IMR-90 (cell line): ENCODE measurements at regions not wholly inside any gene's neighbourhood (a gene's known extent, or its start where the extent isn't known, plus 50 kb on each side); places are given as distances from the start of the nearest gene placed in this dataset.

ENCODE experiments used
- ATAC-seq: fragments of 200-7000 bp; cut with Tn5 transposase; 2 replicates; pipeline ENCODE4 v1.9.1; 2020; ENCODE audit warnings: low read depth, mild to moderate bottlenecking, moderate library complexity
- BruUV-seq: library from RNA; stranded (reverse); fragments of 400-500 nt; replicated peaks from 2 replicates; lab custom pipeline; 2021; lab: Mats Ljungman, UMichigan
- CTCF ChIA-PET: fragments of 300-600 bp; formaldehyde crosslinking; extraction: SDS; loops from one replicate; lab custom pipeline; 2021; ENCODE audit warnings: antibody characterized with exemption; lab: Yijun Ruan, JAX
- POLR2A ChIA-PET: fragments of 300-600 bp; sonication (Branson Sonifier 250); formaldehyde crosslinking; loops from one replicate; lab custom pipeline; 2022; ENCODE audit warnings: antibody characterized with exemption; ENCODE audit not compliant: unreplicated experiment; lab: Charles Lee
- DNase-seq: peaks from one replicate; pipeline ENCODE4 v3.0.0; 2013
- H2AFZ ChIP-seq: replicated peaks from 2 replicates; pipeline ENCODE3; 2013; ENCODE audit warnings: low read length, mild to moderate bottlenecking; ENCODE audit not compliant: poor library complexity
- H2AK5ac ChIP-seq: 2 replicates; pipeline ENCODE4 v1.6.1; 2013; ENCODE audit warnings: low read depth, low read length, inconsistent platforms
- H2AK9ac ChIP-seq: replicated peaks from 2 replicates; pipeline ENCODE3; 2013; ENCODE audit warnings: mild to moderate bottlenecking, low read depth, low read length, moderate library complexity; ENCODE audit not compliant: poor library complexity
- H2BK120ac ChIP-seq: 2 replicates; pipeline ENCODE4 v1.6.1; 2013; ENCODE audit warnings: low read depth, low read length, inconsistent platforms
- H2BK15ac ChIP-seq: 3 replicates; pipeline ENCODE4 v1.6.1; 2013; ENCODE audit warnings: low read depth, low read length, inconsistent platforms
- H2BK20ac ChIP-seq: 2 replicates; pipeline ENCODE4 v1.6.1; 2013; ENCODE audit warnings: low read depth, mild to moderate bottlenecking, inconsistent platforms, low read length, moderate library complexity
- H2BK5ac ChIP-seq: 2 replicates; pipeline ENCODE4 v1.6.1; 2013; ENCODE audit warnings: mild to moderate bottlenecking, low read depth, low read length, inconsistent platforms; ENCODE audit not compliant: poor library complexity, severe bottlenecking
- H3K14ac ChIP-seq: replicated peaks from 2 replicates; pipeline ENCODE4 v1.6.1; 2013; ENCODE audit warnings: low read depth, low read length, inconsistent platforms
- H3K18ac ChIP-seq: 2 replicates; pipeline ENCODE4 v1.6.1; 2013; ENCODE audit warnings: low read depth, low read length, control low read depth
- H3K23ac ChIP-seq: 2 replicates; pipeline ENCODE4 v1.6.1; 2013; ENCODE audit warnings: low read depth, low read length, inconsistent platforms
- H3K27ac ChIP-seq: 2 replicates; pipeline ENCODE4 v1.5.1; 2013; ENCODE audit warnings: mild to moderate bottlenecking, control low read depth, low read length; ENCODE audit not compliant: insufficient read depth
- H3K27me3 ChIP-seq: 2 replicates; pipeline ENCODE4 v1.6.1; 2013; ENCODE audit warnings: low read length; ENCODE audit not compliant: control insufficient read depth, insufficient read depth
- H3K36me3 ChIP-seq: 2 replicates; pipeline ENCODE4 v1.6.1; 2013; ENCODE audit warnings: low read length, mixed read lengths; ENCODE audit not compliant: control insufficient read depth, insufficient read depth
- H3K4ac ChIP-seq: 2 replicates; pipeline ENCODE4 v1.6.1; 2013; ENCODE audit warnings: low read depth, low read length, inconsistent platforms
- H3K4me1 ChIP-seq: 2 replicates; pipeline ENCODE4 v1.6.1; 2013; ENCODE audit warnings: low read length, mixed read lengths; ENCODE audit not compliant: control insufficient read depth, insufficient read depth
- H3K4me2 ChIP-seq: 2 replicates; pipeline ENCODE4 v1.6.1; 2013; ENCODE audit warnings: low read depth, mild to moderate bottlenecking, control low read depth, low read length, moderate library complexity
- H3K4me3 ChIP-seq: 2 replicates; pipeline ENCODE4 v1.5.1; 2013; ENCODE audit warnings: low read depth, mild to moderate bottlenecking, control low read depth, low read length, moderate library complexity; ENCODE audit not compliant: insufficient read depth
- H3K56ac ChIP-seq: 2 replicates; pipeline ENCODE4 v1.6.1; 2013; ENCODE audit warnings: low read length, inconsistent platforms; ENCODE audit not compliant: insufficient read depth; ENCODE audit errors: extremely low read depth
- H3K79me1 ChIP-seq, 2 experiments: 2 replicates each; pipeline ENCODE4 v1.6.1; 2013; ENCODE audit warnings: low read length in 2 of 2, inconsistent platforms in 1 of 2, low read depth in 1 of 2
- H3K9ac ChIP-seq: 2 replicates; pipeline ENCODE4 v1.6.1; 2013; ENCODE audit warnings: low read depth, low read length, control low read depth
- H3K9me1 ChIP-seq: 2 replicates; pipeline ENCODE4 v1.6.1; 2013; ENCODE audit warnings: low read length, inconsistent platforms; ENCODE audit not compliant: insufficient read depth
- H3K9me3 ChIP-seq: 2 replicates; pipeline ENCODE4 v1.6.1; 2013; ENCODE audit warnings: low read length; ENCODE audit not compliant: control insufficient read depth, insufficient read depth
- H4K20me1 ChIP-seq: 2 replicates; pipeline ENCODE4 v1.6.1; 2013; ENCODE audit warnings: low read length, inconsistent platforms; ENCODE audit not compliant: insufficient read depth
- H4K5ac ChIP-seq: 2 replicates; pipeline ENCODE4 v1.6.1; 2013; ENCODE audit warnings: mild to moderate bottlenecking, low read depth, low read length, control low read depth
- H4K8ac ChIP-seq, 2 experiments: 2 replicates each; pipeline ENCODE4 v1.6.1; 2013; ENCODE audit warnings: low read depth in 2 of 2, low read length in 2 of 2, control low read depth in 1 of 2, inconsistent platforms in 1 of 2
- H4K91ac ChIP-seq: 2 replicates; pipeline ENCODE4 v1.6.1; 2013; ENCODE audit warnings: low read depth, low read length, inconsistent platforms; ENCODE audit not compliant: insufficient read depth
- BHLHE40 ChIP-seq: fragments of 150-350 bp; IDR thresholded peaks from 2 replicates; pipeline ENCODE4 v1.6.1; 2016; ENCODE audit warnings: mild to moderate bottlenecking, low read depth, low read length
- CEBPB ChIP-seq: IDR thresholded peaks from 2 replicates; pipeline ENCODE4 v1.6.1; 2012; ENCODE audit warnings: low read depth, low read length, improper control_type of control experiment
- CHD1 ChIP-seq: IDR thresholded peaks from 2 replicates; pipeline ENCODE4 v1.6.1; 2012; ENCODE audit warnings: low read depth, low read length, improper control_type of control experiment
- FOS ChIP-seq: fragments of 150-350 bp; IDR thresholded peaks from 2 replicates; pipeline ENCODE4 v1.6.1; 2016; ENCODE audit warnings: low read depth, low read length
- MAFK ChIP-seq: IDR thresholded peaks from 2 replicates; pipeline ENCODE4 v1.6.1; 2012; ENCODE audit warnings: low read depth, low read length, improper control_type of control experiment
- MAZ ChIP-seq: IDR thresholded peaks from 2 replicates; pipeline ENCODE4 v1.6.1; 2012; ENCODE audit warnings: low read depth, mild to moderate bottlenecking, low read length, improper control_type of control experiment, moderate library complexity, borderline replicate concordance
- MXI1 ChIP-seq: IDR thresholded peaks from 2 replicates; pipeline ENCODE4 v1.6.1; 2012; ENCODE audit warnings: low read depth, mild to moderate bottlenecking, low read length, moderate library complexity, borderline replicate concordance
- NFE2L2 ChIP-seq: fragments of 150-350 bp; IDR thresholded peaks from 2 replicates; pipeline ENCODE4 v1.6.1; 2016; ENCODE audit warnings: low read depth, mild to moderate bottlenecking, low read length
- POLR2A ChIP-seq: IDR thresholded peaks from 2 replicates; pipeline ENCODE4 v1.6.1; 2012; ENCODE audit warnings: mild to moderate bottlenecking, low read depth, low read length
- RAD21 ChIP-seq: IDR thresholded peaks from 2 replicates; pipeline ENCODE4 v1.6.1; 2012; ENCODE audit warnings: low read length, improper control_type of control experiment
- RCOR1 ChIP-seq: IDR thresholded peaks from 2 replicates; pipeline ENCODE4 v1.6.1; 2012; ENCODE audit warnings: mild to moderate bottlenecking, low read length, improper control_type of control experiment; ENCODE audit not compliant: insufficient replicate concordance
- RFX5 ChIP-seq: IDR thresholded peaks from 2 replicates; pipeline ENCODE4 v1.8.0; 2012; ENCODE audit warnings: low read depth, mild to moderate bottlenecking, low read length, moderate library complexity
- SMC3 ChIP-seq: fragments of 150-350 bp; IDR thresholded peaks from 2 replicates; pipeline ENCODE4 v1.6.1; 2016; ENCODE audit warnings: low read depth, mild to moderate bottlenecking, antibody characterized with exemption, low read length, moderate library complexity
- WGBS, 2 experiments: methylation state at CpG; one replicate each; pipeline versions ENCODE4 v1.1.5 to v1.1.7; 2013; ENCODE audit warnings: missing lambda C conversion rate in 2 of 2; ENCODE audit not compliant: insufficient read length in 1 of 2; ENCODE audit errors: extremely low coverage in 2 of 2; 5-methylcytosine and 5-hydroxymethylcytosine counted together
- dilution Hi-C: fragments of 300-500 bp; cut with HindIII; formaldehyde crosslinking; loops from one replicate; pipeline ENCODE4 v1.14.3; 2018; ENCODE audit warnings: low sequenced_read_pairs; ENCODE audit not compliant: unreplicated experiment
- in situ Hi-C: fragments of 300-500 bp; cut with MboI; formaldehyde crosslinking; loops from 3 replicates; pipeline ENCODE4 v1.14.3; 2019; ENCODE audit warnings: low sequenced_read_pairs, inconsistent platforms, mixed read lengths
- intact Hi-C: fragments of 100-400 bp; cut with micrococcal nuclease; formaldehyde crosslinking; loops from 2 replicates; pipeline ENCODE4 v1.10.0; 2022
- TF ChIP-seq, protein P1 (sequence below): fragments of 150-350 bp; IDR thresholded peaks from 2 replicates; pipeline ENCODE4 v1.6.1; 2017; ENCODE audit warnings: mild to moderate bottlenecking, antibody characterized with exemption, low read length, low read depth
- TF ChIP-seq, protein P2 (sequence below): fragments of 150-350 bp; IDR thresholded peaks from 2 replicates; pipeline ENCODE4 v1.6.1; 2016; ENCODE audit warnings: low read depth, mild to moderate bottlenecking, low read length, moderate library complexity, borderline replicate concordance
- TF ChIP-seq, protein P3 (sequence below): conservative IDR thresholded peaks from 2 replicates; pipeline ENCODE4 v1.5.1; 2012; ENCODE audit warnings: mild to moderate bottlenecking, low read depth, low read length, improper control_type of control experiment

DNA sequence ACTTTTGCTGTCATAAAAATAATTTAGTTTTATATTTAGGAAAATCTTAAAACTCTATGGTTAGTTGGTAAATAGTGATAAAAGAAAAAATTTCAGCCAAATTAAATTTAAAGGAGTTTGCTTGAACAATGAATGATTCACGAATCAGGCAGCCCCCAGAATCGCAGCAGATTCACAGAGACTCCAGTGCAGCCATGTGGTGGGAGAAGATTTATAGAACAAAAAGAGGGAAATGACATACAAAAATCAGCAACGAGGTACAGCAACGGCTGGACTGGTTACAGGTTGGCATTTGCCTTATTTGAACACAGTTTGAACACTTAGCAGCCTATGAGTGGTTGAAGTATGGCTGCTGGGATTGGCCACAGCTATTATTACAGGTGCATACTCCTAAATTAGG, 96.4 kb upstream of the MYCBP2 start:
- Histone ChIP-seq H4K8ac (no peak overlapping the region), H3K27me3 (no peaks in the 10 kb centered on the region), H3K9me3 (no peaks in the 10 kb centered on the region), H4K20me1 (no peaks in the 10 kb centered on the region), H2BK20ac (no peak overlapping the region), H3K79me1 (no peaks in the 10 kb centered on the region), H3K14ac (no peak overlapping the region), H2AK9ac (no peak overlapping the region), H4K91ac (no peak overlapping the region), H4K5ac (no peak overlapping the region), H3K23ac (no peak overlapping the region), H3K18ac (no peak overlapping the region), H3K4me2 (no peak overlapping the region), H3K4ac (no peak overlapping the region), H2BK15ac (no peak overlapping the region), H3K56ac (no peak overlapping the region), H3K27ac (no peak overlapping the region), H3K4me1 (no peaks in the 10 kb centered on the region), H2BK120ac (no peak overlapping the region), H2BK5ac (no peak overlapping the region), H2AK5ac (no peak overlapping the region), H2AFZ (no peak overlapping the region), H3K4me3 (no peak overlapping the region), H3K9me1 (no peaks in the 10 kb centered on the region), H3K9ac (no peak overlapping the region), H3K36me3 (no peaks in the 10 kb centered on the region)
- no TSS peak for BruUV-seq
- WGBS, 2 experiments = no CpG with 5 or more reads among the region's 4 CpGs
- dilution Hi-C loops = no loop called here
- TF ChIP-seq, protein P1, sequence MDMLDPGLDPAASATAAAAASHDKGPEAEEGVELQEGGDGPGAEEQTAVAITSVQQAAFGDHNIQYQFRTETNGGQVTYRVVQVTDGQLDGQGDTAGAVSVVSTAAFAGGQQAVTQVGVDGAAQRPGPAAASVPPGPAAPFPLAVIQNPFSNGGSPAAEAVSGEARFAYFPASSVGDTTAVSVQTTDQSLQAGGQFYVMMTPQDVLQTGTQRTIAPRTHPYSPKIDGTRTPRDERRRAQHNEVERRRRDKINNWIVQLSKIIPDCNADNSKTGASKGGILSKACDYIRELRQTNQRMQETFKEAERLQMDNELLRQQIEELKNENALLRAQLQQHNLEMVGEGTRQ = no peak
- TF ChIP-seq RAD21 (no peak), MAFK (no peak), CEBPB (no peak), RFX5 (no peak), CHD1 (no peak), BHLHE40 (no peak), FOS (no peak), MXI1 (no peak), NFE2L2 (no peak), POLR2A (no peak), MAZ (no peak), RCOR1 (no peak), SMC3 (no peak)
- TF ChIP-seq, protein P2, sequence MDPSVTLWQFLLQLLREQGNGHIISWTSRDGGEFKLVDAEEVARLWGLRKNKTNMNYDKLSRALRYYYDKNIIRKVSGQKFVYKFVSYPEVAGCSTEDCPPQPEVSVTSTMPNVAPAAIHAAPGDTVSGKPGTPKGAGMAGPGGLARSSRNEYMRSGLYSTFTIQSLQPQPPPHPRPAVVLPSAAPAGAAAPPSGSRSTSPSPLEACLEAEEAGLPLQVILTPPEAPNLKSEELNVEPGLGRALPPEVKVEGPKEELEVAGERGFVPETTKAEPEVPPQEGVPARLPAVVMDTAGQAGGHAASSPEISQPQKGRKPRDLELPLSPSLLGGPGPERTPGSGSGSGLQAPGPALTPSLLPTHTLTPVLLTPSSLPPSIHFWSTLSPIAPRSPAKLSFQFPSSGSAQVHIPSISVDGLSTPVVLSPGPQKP = no peak
- TF ChIP-seq, protein P3, sequence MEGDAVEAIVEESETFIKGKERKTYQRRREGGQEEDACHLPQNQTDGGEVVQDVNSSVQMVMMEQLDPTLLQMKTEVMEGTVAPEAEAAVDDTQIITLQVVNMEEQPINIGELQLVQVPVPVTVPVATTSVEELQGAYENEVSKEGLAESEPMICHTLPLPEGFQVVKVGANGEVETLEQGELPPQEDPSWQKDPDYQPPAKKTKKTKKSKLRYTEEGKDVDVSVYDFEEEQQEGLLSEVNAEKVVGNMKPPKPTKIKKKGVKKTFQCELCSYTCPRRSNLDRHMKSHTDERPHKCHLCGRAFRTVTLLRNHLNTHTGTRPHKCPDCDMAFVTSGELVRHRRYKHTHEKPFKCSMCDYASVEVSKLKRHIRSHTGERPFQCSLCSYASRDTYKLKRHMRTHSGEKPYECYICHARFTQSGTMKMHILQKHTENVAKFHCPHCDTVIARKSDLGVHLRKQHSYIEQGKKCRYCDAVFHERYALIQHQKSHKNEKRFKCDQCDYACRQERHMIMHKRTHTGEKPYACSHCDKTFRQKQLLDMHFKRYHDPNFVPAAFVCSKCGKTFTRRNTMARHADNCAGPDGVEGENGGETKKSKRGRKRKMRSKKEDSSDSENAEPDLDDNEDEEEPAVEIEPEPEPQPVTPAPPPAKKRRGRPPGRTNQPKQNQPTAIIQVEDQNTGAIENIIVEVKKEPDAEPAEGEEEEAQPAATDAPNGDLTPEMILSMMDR = no peak
- DNase-seq (no peak), ATAC-seq (no peak)
- intact Hi-C loops = no loop called here
- in situ Hi-C loops = no loop called here
- POLR2A ChIA-PET = no interaction called here
- CTCF ChIA-PET = interaction anchor here (1.0 kb wide), 1 partner anchor 8 kb away, joined by 3 read pairs; no protein-coding TSS in a partner anchor
